Heart left ventricle (tissue), 13 donors: ENCODE measurements at regions not wholly inside any gene's neighbourhood (a gene's known extent, or its start where the extent isn't known, plus 50 kb on each side); places are given as distances from the start of the nearest gene placed in this dataset.

ENCODE experiments used
- POLR2A ChIP-seq, 2 donors: fragments of 450-650 bp; IDR thresholded peaks; one replicate each; pipeline ENCODE4 v1.6.1; 2017; ENCODE audit warnings: antibody characterized with exemption in 2 of 2, mild to moderate bottlenecking in 2 of 2, moderate library complexity in 2 of 2
- TF ChIP-seq, protein P1 (sequence below), 12 donors: fragments of 200-600 bp; sonication (generic) in 4 of 12; IDR thresholded peaks; one replicate each; pipeline versions ENCODE4 v1.5.0 to v1.8.0; 2018 to 2022; ENCODE audit warnings: antibody characterized with exemption in 12 of 12, mild to moderate bottlenecking in 5 of 12
- donor health status: ischemic (EF 13 %, LVEDD 7.1; RV severe dilation, severe dysfunction).
- donor health status: DM: no; HTN: yes; CAD: no.
- donor health status: DM: no; HTN: no; CAD: no.
- donor health status: ischemic (EF 25% LVEDD 6.9; RV normal size, moderate dysfunction).
- donor health status: ischemic (EF 25% LVEDD 5.7; RV mildly dilated, moderate dysfunction).
- donor health status: ischemic (EF 35%, LVEDD 5.7; RV mildly dilated, moderate dysfunction).
- donor health status: nonischemic (EF 11% LVEDD 7.7; RV severe dilation, severe dysfunction).
- donor health status: DM: yes; HTN: yes; CAD: no.
- donor health status: PGD.
- donor health status: ischemic (EF 29% LVEDD 5.4; RV normal size, mild dysfunction).
- donor health status: nonischemic (EF 23%, LVEDD 6.1; RV moderate dilation, normal function).

DNA sequence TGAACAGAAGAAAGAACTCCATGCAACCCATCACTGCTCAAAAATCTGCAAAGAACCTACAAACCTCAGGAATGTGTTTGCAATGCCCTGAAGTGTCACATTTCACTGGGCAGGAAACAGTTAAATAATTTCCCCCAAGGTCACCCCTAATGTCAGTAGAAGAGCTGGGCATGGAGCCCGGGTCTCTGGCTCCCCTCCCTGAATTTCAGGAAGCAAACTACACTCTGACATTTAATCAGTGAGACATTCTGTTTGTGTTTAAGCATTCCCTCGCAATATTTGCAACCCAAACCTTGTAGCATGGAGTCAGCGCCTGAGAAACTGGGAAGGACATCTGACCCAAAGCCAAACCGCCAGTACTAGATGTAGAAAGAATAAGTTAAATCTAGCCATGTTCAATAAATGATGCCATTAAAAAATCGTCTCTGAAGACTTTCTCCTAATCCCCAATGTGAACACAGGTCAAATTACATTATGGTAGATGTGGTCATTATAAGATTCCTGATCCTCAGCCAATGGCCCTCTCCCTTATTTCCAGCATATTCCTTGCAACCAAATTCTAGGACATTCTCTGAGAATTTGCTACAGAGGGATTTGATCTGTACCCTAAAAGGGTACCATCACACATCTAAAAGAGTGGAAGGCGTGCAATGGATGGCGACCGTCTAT, 91.2 kb upstream of the ADTRP start:
- TF ChIP-seq, protein P1, sequence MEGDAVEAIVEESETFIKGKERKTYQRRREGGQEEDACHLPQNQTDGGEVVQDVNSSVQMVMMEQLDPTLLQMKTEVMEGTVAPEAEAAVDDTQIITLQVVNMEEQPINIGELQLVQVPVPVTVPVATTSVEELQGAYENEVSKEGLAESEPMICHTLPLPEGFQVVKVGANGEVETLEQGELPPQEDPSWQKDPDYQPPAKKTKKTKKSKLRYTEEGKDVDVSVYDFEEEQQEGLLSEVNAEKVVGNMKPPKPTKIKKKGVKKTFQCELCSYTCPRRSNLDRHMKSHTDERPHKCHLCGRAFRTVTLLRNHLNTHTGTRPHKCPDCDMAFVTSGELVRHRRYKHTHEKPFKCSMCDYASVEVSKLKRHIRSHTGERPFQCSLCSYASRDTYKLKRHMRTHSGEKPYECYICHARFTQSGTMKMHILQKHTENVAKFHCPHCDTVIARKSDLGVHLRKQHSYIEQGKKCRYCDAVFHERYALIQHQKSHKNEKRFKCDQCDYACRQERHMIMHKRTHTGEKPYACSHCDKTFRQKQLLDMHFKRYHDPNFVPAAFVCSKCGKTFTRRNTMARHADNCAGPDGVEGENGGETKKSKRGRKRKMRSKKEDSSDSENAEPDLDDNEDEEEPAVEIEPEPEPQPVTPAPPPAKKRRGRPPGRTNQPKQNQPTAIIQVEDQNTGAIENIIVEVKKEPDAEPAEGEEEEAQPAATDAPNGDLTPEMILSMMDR (IDR thresholded peaks at IDR 0.05): no peak
- TF ChIP-seq POLR2A (IDR thresholded peaks at IDR 0.05): no peak
